G401.6 (cell line): ENCODE measurements at regions not wholly inside any gene's neighbourhood (a gene's known extent, or its start where the extent isn't known, plus 50 kb on each side); places are given as distances from the start of the nearest gene placed in this dataset.
A peak's percentile ranks its signal among the peaks of the same experiment; 100 is the strongest.
"Not testable (repeated sequence)": the region's sequence is repeated elsewhere in the genome, so short reads cannot be mapped to it uniquely, and the experiment has no call there.

Experiments used
- FAIRE-seq: peaks from 2 replicates; lab custom pipeline; 2012; peaks lifted over from hg19 to GRCh38; lab: Jason Lieb, UNC

DNA sequence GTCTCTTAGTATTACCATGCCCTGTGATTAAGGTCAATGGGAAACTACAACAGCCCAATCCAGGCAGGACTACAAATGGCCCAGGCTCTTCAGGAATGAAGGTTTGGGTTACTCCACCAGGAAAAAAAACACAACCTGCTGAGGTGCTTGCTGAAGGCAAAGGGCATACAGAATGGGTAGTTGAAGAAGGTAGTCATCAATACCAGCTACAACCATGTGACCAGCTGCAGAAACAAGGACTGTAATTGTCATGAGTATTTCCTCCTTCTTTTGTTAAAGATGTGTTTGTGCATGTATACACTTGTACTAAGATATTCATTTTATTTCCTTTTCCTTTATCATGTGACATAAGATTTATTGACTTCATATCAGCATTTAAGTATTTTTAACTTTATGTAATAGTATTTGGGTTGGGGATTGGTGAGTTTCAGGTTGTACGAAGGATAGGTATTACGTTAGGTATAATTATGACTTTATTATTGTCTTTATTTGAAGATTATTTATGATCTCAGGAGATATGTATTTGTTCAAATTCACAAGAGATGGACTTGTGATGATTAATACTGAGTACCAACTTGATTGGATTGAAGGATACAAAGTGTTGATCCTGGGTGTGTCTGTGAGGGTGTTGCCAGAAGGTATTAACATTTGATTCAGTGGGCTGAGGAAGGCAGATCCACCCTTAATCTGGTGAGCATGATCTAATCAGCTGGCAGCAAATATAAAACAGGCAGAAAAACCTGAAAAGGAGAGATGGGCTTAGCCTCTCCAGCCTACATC, 256.0 kb upstream of the ATXN7L3B start:
- not testable (repeated sequence) for FAIRE-seq

DNA sequence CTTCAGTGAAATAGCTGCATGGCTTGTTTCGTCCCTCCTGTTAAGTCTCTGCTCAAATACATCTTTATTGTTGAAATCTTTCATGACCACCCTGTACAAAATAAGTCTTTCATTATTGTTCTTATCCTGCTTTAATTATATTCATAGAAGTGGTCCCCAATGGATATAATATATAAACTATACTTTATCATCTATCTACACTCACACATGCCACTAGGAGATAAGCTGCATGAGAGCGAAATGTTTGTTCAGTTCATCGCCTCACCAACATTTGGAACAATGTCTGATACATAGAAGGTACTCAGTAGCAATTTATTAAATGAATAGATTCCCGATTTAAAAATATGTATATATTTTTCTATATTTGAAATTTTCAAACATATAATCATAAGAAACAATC, 254.0 kb upstream of the ATXN7L3B start:
- FAIRE-seq: no peak

DNA sequence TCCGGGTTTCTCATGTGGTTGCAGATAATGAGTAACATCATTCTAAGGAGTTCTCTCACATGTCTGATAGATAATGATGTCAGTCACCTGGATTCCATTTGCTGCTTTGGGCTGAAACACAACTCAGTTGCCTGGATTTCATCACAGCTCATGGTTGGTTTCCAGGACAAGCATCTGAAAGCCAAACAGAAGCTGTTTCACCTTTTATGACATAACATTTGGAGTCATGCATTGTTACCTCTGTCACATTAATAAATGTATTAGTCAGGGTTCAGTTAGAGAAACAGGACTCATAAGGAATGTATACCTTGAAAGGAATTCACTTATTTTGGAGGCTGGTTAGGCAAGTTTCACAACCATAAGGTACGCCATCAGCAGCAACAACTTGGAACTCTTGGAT, 251.9 kb upstream of the ATXN7L3B start:
- FAIRE-seq: no peak

DNA sequence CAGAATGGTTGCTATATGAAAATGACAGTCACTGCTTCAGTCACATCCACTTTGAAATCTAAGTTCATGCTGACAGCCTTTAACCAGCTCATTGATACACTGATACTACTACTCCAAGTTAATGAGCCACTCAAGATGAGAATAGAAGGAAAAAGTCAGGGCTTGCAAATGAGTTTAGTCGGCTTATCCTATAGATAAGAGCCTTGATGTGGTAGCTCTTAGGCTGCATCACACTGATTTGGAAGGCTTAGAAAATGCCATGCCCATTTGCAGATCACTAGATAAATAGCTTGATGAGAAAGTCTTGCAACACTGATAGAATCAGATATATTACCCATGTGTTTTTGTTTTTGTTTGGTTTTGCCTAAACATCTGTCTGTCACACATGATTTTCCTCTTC, 251.4 kb upstream of the ATXN7L3B start:
- no peak for FAIRE-seq

DNA sequence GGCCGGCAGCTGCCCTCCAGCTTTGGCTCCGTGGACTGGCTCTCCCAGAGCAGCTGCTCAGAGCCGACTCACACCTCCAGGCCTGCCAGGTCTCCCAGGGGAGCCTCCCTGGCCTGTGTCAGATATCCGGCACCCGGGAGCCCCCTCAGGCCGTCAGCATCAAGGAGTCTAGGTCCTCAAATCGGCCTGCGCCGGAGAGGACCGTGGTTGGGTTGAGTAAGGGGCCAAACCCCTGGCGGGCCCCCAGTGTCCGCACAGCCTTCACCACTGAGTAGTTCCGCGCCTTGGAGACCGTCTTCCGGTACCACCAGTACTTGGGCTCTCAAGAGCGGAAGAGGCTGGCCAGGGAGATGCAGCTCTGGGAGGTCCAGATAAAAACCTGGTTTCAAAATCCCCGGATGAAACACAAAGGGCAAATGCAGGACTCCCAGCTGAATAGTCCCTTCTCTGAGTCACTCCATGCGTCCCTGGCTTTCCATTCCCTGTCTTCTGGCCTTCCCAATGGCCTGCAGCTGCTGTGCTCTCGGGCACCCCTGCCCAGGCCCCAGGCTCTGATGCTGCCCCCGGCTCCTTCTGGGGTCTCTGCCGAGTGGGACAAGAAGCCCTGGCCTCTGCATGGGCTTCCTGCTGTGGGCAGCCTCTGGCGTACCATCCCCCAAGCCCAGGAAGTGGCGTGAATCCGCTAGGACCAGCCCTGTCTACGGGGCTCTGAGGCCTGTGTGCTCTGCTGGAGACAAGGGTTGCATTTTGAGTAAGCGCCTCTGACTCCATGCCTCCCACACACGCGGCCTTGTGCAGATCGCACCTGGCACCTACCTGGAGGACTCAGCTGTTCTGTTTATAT, 245.1 kb upstream of the ATXN7L3B start:
- FAIRE-seq: no peak

DNA sequence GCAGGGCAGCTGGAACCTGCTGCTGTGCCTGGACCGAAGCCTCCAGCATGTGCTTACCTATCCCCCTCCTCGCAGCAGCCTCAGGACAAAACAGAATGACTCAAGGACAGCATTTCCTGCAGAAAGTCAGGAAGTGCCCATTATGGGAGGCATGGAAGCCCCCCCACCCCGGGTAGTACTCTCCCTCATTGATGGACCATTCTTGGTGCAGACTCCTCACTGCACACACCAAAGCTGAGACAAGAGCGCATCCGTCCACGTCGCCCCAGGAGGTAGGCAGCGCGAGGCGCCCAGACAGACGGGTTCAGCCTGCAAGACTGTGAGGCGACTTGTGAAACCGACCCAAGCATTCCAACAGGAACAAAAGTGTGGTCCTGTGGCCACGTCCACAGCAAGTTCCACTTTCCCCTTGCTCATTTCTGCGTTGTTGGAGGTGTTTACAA, 243.9 kb upstream of the ATXN7L3B start:
- no peak for FAIRE-seq

DNA sequence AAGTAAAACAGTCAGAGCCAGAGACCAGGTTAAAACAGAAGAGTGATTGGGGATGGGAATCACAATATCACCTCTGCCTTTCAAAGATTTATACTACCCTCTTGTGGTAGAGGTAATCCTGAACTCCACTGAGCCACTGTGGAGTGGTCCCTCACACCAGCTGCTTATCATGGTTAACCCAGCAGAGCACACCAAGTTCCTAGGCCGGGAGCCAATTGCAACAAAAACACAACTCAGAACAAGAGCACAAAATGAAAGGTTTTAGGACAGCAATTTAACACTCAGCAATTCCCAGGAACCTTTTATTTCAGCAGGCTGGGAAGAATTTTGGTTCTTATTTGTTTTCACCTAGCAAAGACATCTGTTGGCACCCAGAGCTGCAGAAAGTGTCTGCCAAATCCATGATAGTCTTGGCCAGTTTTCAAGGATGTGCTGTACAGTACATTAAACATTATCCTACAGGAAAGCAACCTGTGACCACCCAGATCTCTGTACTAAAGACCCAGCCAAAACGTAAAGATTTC, 220.5 kb upstream of the ATXN7L3B start:
- FAIRE-seq: no peak

DNA sequence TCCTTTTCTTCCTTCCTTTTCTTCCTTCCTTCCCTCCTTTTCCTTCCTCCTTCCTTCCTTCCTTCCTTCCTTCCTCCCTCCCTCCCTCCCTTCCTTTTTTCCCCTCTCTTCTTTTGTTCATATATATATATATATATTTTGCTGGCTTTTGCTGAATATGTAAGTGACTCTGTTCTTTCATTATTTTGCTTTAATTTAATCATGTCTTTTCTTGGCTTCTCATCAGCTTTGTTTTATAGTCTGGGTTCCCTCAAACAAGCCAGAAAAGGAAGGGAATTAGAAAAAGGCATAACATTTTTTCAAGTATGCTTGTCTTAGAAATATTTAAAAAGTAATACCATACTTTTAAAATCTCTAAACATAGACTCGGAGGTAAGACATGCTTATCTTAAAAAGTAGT, 219.9 kb upstream of the ATXN7L3B start:
- no peak for FAIRE-seq

DNA sequence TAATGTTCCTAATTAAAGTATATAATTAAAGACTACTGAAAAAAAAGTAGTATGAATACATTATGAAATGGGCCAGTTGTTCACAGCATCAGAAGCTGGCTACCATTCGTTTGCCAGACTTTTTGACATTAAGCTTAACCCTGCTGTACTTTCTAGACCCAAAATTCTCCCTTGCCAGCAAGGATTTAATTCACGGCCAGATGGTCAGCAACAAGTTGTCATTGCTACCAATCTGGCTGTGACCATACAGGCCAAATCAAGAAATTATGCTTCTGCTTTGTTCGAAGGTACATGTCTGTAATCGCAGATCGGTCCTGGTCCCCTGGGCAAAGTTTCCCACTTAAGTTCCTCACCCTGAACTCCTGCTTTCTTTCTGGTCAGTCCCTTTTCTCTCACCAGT, 217.7 kb upstream of the ATXN7L3B start:
- FAIRE-seq: no peak

DNA sequence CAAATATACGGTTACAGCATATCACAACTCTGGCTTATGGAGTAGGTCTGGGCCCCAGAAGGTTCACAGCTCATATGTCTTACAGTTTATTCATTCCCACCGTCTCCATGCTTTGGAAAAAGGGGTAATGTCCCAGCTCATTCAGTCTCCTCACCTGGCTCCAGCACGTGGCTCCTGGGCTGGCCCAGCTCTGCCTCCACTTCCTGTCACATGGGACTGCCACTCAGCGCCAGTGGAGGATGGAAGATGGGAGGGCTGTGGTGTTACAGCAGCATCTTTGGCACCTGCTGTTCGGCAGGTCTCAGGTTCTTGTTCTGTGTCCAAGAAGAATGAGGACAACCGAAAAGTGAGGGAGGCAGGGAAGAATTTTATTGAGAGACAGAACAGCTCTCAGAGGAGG, 216.3 kb upstream of the ATXN7L3B start:
- FAIRE-seq: no peak

DNA sequence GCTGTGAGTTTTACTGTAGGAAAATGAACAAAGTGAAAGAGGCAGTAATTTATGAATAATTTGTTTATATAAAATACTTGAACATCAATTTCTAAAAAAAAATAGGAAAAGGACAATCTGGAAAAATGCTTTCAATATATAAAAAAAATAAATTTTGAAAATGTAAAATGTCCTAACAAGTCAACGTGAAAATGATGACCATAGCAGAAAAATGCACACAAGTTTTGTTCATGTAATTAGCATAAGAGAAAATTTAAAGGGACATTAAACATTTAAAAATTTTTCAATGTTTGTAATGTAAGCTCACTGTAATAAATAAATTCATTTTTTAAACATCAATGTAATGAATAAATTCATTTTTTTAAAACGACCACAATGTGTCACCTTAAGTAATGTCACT, 214.8 kb upstream of the ATXN7L3B start:
- peak; percentile 47 for FAIRE-seq

DNA sequence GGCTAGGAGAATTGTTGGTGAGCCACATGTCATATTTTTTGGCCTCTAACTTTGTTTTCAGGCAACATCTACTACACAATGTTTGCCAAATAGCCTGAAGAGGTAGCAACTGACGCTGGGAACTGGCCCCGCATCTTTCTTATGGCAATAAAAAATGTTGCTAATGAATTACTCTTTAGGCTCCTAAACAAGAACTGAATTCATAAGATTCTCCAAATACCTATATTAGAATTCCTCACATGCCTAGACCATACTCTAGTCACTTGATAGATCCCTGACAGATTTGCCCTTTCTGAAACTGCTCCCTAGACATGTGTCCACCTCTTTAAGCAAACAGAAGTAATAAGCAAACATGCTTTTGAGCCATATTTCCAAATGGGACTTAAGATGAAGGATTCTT, 209.0 kb upstream of the ATXN7L3B start:
- no peak for FAIRE-seq

DNA sequence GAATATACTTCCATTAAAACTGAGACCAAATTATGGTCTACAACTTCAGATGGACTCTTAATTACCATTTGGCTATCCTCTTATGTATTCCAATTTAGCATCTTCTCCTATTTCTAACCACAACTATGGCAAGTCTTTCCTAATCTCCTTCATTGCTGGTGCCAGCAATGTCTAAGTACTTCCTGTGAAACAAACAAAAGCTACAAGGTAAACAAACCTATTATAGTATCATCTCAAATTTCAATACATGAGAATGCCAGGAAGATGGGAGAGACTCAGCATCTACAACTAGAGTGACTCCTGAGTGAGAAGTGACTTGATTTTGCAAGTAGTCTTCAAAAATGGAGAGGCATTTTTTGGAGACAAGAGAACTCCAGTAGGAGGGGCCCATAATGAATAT, 202.9 kb upstream of the ATXN7L3B start:
- FAIRE-seq: no peak

DNA sequence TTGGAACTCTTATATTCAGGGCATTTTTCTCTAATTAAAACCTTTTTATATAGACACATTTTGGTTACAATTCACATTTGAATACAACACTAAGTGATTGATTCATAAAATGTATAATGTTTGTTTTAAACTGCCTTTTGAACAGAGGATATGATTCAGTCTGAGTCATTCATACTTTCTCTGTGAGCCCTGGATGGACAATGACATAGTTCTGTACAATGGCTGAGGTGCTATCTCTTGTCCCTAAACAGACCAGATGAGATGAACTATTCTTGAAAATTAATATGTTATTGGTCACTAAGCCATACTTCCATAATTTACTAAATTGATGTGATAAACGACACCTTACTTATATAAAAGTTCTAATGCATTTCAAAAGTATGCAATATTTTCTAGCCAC, 199.7 kb upstream of the ATXN7L3B start:
- no peak for FAIRE-seq

DNA sequence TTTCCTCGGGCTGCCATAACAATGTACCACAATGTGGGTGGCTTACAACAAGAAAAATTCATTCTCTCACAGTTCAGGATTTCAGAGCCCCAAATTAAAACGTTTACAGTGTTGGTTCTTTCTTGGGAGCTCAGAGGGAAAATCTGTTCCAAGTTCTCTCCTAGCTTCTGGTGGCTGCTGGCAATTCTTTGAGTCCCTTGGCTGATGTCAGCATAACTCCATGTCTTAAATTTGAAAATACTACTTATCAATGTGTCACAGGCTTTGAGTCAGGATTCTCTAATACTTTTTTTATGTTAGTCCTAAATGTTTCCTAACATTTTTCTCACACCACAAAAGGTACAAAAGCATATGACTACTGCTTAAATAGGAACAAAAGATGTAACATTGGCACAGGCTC, 198.4 kb upstream of the ATXN7L3B start:
- FAIRE-seq: no peak

DNA sequence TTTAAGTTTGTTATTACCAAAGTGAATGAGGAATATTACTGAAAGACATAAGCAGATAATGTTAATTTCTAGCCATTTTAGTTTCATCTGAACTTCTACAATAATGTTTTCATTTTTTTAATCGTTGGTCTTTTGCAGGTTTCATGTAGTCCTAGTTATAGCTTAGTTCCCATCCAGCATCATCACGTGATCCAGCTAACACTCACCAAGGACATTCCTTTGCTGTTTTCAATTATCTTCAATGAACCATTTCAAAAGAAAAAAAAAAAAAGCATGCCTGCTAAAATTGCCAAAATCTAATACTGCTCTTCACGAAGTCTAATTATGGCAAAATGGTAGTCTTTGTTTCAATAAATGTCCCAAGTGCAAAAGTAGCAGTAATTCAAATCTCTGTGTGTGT, 187.7 kb upstream of the ATXN7L3B start:
- FAIRE-seq: no peak

DNA sequence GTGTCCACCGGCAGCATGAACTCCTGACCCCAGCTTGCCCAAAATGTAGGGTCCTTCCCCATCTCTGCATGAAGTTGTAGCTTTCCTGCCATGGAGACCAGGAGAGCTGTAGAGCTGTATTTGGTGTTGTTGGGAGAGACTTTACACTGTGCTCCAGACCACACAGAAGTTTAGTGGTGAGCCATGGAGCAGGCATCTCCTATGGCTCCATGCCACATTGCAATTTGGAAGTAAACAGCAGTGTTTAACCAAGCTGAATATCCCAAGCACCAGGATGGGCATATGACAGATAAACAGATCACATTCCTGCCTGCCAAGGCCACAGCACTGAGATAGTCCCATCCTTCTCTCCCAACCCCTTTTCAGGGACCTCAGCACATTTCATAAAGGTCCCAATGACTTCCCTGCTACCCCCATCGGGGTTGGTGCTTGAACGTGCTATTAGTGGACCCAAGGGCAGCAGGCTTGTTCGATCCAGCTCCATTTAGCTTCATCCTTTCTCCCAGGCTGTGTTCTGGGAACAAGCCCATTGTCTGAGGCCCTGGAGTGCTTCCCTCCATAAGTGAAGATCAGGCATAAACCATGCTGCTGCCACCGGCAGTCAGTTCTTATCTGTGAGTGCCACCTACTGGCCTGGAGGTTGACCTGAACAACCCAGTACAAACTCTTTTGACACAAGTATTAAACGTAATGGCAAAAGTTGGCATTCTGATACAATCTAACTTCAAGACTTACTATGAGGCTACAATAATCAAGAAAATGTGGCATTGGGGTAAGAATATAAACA, 172.3 kb upstream of the ATXN7L3B start:
- no peak for FAIRE-seq

DNA sequence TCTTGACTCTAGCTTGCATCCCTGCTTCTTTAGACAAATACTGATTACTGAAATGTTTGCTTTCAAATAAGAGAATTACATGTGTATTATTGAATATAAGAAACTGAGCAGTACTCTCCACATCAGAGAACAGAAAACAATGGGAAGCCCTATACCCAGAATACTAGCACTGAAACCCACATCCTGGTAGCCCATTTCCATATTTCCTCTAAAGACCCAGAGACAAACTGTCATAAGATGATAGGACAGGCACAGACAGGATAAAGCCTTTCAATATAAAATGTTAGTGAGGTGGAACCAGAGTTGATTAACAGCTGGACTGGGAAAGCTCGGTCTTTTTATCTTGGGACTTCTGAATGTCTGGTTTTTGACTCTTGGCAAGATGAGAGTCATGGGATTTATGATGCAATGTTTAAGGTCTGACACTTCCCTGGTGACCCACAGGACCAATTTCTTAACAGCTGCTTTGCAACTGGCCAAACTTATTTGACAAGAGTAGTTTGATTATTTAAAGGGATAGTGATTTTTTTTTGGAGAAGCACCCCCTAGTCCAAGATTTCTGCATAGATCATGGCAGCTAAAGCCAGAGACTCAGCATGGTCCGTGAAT, 166.9 kb upstream of the ATXN7L3B start:
- no peak for FAIRE-seq

DNA sequence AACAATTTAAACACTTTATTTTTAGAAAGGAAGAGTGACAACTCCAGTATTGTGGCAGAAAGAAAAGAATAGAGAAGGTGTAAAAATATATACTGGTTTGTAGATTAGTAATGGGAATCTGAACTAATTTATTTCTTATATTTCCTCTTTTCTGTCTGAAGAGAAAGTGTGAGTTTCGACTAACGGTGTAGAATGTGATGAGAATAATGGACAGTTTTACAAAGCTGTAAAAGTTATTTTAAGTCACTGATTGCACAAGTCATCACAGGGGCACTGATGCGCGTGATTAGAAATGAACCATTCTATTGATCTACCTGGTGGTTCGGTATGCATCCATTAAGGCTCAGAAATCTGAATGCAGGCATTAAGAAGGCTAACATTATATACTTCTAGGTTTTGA, 158.5 kb upstream of the ATXN7L3B start:
- FAIRE-seq: no peak

DNA sequence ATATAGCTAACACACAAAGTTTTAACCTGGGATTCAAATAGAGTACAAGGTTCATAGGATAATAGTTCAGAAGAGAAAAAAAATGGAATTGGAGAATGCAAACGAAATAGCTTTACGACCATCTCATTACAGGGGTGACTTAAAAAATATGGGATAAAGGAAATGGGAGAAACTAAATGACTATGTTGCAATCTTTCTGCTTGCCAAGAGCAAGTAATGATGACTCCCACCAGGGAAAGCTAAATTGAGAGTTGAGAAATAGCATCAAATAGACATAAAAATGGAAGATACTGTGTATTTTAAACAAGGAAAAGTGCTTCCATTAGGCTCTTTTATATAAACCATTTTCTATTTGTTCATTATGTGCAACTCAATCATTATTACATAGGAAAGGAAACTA, 155.7 kb upstream of the ATXN7L3B start:
- no peak for FAIRE-seq

DNA sequence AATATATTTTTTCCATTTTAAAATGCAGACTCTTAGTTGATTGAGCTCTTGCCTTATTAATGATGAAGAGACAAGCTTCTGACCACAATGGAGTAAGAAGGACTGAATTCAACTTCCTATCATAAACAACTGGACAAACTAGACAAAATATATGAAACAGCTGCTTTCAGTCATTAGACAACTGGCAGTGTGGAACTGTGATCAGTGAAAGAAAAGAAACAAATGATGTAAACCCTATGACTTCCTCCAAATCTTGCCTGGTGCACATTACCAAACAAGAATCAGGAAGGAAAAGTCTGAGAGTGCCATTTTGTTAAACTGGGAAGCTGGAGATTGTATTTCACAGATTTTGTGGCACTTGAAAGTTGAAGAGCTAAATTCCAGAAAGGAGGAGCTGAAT, 154.7 kb upstream of the ATXN7L3B start:
- FAIRE-seq: no peak

DNA sequence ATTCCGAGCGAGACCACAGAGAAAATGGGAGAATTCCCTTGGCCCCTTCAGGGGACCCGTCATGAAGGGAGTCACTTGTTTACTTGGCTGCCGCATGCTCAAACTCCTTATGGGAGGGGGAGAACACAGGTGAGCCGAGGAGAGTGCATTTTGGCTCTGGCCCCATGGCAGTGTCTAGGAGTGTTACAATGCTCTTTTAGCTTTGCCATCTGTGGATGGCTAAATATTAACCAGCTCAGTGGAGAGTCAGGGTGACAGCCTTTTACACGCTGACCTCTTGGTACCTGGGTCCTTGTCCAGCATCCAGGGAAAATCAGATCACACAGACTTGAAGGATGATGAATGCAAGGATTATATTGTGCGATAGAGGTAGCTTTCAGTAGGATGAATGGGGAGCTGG, 146.4 kb upstream of the ATXN7L3B start:
- FAIRE-seq: no peak
